Anterior cingulate cortex (tissue), 58 donors: ENCODE measurements at regions not wholly inside any gene's neighbourhood (a gene's known extent, or its start where the extent isn't known, plus 50 kb on each side); places are given as distances from the start of the nearest gene placed in this dataset.

Experiments
- DNase-seq, 58 donors: peaks; one replicate each; lab custom pipeline; 2025; lab: John Stamatoyannopoulos, UW

DNA sequence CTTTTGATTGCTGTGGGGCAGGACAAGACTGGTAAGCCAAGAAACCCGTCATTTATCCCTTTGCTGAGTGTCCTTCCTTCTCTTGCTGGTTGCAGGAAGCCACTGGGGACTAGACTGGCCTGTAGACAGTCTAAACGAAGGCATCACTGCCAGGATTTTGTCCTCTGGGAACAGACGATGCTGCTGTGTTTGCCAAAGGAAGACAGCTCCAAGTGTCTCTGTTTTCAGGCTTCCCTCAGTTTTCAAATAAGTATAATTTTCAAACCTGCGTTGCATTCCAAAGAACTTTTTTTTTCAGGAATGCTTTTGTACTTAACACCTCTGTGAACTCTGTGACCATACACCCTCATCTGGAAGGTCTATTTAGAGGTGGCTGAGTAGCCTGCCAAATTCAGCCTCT is 269.4 kb downstream of the HLX start:
- no peak for DNase-seq

DNA sequence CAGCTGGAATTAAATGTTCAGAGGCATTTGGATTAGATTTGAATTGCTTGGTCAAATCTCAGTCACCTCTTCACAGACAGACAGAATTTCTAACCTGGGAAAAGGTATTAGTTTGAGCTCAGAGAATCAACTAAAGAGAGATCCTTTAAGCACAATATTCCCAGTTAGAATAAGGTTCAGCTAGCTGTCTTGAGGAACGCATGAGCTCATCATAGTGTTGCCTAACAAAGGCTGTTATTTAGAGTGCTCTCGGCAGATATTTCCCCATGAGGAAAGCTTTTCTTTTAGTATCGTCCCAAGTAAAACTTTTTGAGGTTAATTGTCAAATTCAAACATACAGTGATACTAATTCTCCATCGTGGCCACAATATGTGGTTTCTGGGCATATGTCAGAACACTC is 269.9 kb downstream of the HLX start:
- DNase-seq: no peak

DNA sequence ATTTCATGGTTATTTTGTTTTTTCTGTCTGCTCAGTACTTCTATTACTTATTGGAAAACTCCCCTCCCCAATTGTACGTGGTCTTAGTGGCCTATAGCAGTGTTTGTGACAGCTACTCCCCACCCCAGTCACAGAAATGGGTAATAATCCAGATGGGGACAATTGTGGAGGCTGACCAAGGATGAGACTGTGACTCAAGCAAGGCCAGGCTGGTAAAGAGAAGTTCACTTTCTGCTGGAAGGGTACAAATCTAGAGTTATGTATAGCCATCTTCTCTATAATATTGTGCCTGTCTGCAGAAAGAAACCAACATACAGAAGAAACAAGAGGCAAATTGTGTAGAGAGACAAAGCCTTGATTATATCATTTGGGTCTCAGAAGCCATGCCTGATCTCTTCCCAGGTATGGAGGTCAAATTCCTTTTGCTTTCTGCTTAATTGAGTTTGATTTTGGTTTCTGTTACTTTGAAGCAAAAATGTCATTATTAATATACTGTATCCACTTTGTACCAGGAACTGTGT is 270.4 kb downstream of the HLX start:
- no peak for DNase-seq

DNA sequence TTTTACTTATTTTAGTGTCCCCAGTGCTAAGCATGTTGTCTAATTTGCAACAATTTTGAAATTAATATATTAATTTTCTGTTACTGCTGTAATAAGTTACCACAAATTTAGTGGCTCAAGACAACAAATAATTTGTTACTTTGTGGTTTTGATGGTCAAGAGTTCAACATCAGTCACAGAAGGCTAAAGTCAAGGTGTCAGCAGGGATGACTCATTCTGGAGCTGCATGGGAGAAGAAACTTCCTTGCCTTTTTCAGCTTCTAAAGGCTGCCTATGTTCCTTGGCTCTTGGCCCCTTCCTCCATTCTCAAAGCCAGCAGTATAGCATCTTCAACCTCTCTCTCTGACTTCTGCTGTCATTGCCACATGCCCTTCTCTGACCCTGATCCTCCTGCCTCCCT is 271.8 kb downstream of the HLX start:
- no peak for DNase-seq

DNA sequence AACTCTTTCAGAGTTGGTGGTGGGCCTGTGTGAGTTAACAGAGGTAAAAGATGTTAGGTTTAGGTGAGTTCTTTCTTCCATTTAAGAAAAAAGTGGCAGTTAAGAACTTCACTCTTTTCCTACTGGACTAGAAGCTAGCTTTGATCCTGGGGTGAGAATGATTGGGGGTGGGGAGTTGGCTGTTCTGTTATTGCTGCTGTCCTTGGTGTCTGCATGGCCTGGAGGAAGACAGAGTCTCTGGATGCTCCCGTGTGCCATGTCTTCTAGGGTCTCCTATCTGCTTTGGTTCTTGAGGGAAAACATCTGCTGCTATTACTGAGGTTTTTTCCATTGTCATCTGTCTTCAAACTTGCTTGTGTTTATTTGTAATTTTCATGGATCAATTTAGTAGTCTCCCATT is 275.7 kb downstream of the HLX start:
- DNase-seq: no peak

DNA sequence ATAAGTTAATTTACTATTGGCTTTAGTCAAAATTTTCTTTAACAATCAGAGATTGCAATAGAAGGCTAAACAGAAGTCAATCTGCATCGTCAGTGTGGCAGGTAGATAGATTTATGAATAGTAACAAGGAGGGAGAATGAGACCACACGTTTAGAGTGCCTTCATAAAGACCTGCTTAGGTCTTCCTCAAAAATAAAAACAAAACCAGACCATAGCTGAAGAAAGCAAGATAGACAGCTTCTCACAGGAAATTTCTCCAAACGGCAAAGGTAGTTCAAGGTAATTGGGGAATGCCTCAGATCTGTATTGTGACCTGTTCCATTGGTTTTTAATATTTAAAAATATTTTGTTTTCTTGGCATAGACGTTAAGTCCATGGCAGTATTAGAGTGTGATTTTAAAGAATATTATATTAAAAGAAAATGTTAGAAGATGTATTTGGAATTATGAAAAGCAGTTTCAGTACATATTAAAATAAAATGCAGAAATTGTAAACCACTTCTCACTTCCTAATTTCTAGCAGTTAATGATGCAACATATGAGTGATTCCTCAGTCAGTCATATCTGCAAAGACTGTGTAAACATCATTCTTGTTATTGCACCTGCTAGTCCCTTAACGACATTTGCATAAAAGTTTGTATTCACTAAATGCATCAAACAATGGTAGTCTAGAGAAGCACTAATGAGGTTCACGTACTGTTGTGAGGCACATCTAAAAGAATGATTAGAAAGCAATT is 278.0 kb downstream of the HLX start:
- no peak for DNase-seq

DNA sequence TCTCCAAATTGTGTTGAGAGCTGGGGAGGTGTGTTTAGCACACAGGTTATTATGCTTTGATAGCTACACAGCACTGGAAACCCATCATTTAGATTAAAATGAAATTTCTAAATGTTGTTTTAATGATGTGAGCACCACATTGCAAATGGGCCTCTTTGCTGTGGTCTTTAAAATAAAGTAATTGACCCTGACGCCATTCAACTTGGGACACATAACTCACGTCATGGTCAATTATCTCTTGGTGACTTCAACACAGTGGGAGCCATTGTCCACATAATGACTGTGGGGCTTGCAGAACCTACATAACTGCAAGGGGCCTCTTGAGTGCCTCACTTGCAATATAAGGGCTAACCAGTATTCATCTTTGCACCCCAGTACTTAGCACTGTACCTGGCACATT is 280.4 kb downstream of the HLX start:
- DNase-seq: no peak

DNA sequence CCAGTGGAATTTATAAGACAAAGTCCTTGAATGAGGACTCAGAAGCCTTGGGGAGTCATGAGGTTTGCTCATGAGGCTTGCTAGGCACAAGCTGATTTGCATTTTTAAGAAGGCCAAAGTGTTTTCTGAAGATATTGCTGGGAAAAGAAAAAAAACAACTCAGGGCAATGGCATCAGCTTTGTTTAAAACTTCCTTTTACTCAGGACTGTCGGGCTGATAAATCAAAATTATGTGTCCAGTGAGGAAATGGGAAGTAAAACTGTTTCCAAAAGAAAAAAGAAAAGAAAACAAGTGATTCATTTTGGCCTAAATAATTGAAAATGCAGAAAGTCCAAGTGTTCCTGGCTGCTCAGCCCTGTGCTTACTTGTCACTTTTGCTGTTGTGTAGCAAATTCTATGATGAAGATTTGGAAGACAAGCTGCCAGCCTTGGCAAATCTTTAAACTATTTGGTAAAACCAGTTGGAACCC is 282.4 kb downstream of the HLX start:
- DNase-seq: peak in 1 of 58 donors; percentile 11

DNA sequence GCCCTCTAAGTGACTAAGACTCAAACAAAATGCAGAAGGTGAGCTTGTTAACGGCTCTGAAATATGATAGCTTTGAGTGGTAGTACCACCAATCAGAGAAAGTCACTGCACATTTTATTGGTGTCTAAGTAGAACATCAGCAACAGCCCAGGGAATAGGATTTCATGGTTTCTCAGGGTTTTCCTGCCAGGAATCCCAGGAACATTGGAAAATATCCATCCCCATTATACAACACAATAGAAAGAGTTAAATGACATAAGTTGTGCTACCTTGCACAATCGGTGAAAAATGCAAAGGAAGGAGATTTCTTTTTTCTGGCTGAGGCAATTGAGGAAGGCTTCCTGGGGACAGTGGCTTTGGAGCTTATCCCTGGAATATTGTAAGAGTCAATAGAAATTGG is 283.1 kb downstream of the HLX start:
- DNase-seq: no peak

DNA sequence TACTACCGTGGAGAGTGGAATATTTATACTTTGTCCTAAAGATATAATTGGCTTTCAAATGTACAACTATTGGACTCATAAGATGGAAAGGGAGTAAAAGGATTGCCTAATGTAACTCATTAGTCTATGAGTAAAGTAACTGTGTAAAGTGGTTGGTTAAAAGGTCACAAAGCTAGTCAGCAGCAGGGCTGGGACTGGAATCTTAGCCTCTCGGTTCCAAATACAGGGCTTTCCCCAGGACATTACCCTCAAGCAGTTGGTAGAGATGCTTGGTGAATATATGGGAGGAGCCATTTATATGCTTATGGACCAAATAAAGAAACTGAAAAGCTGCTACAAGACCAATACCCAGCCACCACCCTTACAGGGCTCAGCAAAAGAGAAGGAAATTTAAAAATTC is 283.7 kb downstream of the HLX start:
- DNase-seq: no peak

DNA sequence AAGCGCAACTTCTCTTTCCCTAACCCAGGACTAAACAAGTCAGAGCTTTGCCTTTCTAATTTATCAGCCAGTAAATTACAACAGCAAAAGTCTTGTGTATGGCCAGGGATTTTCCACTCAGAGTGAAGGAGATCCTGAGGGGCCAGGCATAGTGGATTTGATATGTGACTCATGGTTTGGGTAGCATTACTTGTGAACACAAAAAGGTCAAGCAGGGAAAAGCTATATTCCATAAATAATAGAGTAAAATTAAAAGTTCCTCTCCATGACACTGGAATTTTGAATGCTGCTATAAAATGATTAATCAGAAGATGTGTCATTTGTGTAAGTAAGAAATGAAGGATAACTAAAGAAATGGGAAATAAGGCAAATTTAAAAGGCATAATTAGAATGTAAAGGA is 284.8 kb downstream of the HLX start:
- no peak for DNase-seq

DNA sequence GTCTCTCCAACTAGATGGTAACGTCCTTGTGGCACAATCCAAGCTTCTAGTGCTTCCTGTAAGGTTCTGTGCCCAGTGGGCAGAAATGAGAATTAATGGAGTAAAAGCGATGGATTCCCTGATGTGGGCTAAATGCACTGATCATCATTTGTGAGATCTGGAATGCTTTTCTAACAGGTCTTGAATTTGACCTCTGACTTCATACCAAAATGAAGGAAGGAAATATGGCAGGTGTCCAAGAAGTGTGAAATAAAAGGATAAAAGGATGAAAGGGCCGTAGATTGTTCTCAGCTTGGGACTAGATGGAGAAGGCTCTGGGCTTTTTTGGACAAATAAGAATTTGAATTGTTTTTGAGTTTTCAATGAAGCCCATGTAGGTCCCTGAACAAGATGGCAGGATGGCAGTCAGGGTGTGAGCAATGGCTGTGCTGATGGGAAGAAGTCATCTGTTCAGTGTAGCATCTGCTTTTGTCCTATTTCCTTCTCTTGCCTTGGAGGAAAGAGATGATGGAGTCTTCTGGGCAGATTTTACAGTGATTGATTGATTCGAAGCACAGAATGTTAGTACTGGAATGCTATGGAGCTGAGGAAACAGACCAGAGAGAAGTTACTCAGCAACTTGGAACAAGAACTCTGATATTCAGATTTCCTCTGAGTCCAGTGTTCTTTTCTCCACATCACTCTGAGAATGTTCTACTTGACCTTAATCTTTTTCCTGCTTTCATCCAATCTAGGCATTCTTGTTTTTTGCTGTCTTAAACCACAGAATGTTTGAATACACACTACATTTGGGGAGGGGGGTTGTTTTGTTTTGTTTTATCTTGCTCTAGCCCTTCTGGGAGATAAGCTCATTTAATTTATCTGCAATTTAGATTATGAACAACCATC is 286.0 kb downstream of the HLX start:
- no peak for DNase-seq

DNA sequence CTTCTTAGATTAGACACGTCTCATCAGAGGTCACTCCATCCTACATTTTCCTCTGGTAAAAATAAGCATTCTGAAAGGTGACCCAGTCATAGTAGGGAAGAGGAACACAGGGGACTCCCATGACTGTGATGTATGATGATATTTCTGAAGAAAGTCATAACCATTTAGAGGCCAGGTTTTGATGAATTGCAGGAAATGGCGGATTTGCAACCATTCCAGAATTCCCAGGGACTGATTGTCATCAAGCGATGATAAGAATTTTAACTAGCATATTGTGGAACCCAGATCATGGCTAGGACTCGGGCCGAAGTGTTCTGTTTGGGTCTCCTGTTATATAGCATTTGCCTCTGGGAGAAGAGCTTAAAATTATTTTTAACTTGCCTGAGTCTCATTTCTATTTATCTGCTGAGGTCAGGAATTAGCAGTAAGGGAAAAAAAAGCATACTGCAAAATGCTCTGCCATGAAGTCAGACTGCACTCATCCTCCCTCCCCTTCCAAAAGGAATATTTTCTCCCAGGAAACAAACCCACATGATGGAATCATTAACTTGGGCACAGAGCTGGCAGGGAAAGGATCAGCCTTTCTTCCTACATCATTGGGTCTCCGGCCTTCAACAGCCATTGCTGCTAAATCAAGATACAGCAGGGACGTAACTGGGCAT is 286.7 kb downstream of the HLX start:
- no peak for DNase-seq

DNA sequence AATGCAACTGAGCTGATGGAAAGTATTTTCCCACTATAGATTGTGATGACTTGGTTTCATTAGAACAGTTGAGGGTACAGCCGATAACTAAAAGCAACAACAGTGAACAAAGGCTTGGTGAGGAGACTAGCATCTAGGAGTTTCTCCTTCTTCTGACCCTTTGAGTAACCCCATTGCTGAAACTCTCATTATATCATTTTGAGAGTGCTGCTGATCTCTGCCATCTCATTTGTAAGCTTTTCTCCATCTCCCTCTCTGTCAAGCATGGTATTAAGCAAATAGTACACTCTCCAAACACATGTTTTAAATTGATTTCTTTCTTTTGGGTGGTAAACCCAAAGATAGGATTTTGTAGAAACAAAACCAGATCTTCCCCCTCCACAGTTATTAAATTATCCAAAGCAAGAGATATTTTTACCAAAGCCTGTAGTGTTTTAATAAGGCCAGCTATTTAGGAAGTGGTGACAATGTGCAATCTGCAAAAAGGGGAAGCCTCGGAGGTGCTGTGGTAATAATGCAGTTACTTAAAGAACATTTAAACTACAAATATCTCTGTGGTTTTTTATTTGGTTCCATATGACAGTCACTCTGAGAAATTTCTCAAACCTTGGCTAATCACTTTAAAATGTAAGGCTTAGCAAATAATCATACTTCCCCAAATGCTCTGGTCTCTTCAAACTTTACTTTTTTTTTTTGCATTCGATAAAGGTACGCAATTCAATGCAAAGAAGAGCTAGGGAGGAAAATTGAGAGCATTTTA is 287.5 kb downstream of the HLX start:
- peak in 1 of 58 donors; percentile 3 for DNase-seq

DNA sequence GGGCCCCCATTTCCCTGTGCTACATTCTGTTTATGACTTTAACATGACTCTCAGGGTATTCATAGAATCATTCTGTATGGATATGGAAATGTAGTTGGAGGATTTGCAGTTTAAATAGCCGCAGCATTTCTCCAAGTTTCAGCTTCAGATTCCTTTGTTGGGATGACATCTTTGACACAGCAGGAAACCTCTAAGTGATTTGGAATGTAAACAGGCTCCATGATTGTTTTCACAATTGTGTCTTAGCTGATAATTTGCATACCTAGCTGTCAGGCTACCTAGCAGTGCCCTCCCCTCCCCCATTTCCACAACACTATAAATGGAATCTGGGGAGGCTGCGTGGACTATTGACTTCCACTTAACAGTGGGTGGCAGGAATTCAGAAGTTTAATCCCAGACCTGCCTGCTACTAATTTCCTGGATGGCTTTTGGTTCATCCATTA is 290.2 kb downstream of the HLX start:
- no peak for DNase-seq

DNA sequence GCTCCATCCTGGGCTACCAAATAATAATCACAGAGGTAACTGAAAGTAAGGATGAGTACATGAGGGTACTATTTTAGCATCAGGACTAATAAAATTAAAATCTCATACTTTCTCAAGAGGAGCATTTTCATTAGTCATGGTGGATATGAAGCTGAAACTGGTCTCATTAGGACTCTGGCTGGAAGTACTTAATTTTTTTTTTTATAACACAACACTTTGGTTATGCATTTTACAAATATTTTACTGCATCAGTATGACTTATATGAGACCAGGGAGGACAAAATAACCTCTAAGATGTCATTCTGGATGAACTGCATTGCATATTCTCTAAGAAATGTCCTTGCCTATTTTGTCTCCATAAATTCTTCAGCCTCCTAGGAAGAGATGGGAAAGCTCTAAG is 290.9 kb downstream of the HLX start:
- no peak for DNase-seq

DNA sequence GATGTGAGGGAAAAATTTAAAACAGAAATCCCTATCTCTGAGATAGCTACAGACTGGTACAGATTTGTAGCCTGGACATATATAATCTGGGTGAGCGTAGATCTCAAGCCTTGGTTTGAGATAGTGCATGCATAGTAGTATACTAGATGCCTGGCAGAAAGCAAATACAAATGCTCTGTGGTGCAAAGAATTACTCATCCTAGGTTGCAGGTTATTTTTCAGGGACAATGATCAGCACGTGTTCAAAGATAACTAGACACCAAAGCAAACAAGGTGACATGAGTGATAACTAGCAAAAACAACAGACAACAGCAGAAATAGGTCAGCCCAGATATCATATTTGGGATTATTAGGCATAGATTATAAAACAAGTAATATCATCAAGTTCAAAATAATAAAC is 292.5 kb downstream of the HLX start:
- no peak for DNase-seq

DNA sequence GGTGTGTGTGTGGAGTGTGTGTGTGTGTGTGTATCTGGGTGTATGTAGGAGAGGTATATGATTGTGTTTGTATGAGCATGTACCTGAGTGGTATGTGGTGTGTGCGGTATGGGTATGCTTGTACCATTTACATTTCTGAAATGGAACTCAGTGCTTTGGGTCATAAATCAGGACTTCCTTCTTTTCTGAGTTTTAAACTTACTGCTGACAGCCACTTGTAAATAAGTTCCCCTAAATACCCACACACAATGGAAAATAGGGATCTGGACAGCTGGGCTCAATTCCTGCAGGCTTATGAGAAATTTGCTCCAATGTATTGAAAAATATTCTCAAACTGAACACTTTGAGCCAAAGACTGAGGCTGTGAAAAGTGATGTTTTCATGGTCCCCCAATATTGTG is 293.6 kb downstream of the HLX start:
- DNase-seq: no peak

DNA sequence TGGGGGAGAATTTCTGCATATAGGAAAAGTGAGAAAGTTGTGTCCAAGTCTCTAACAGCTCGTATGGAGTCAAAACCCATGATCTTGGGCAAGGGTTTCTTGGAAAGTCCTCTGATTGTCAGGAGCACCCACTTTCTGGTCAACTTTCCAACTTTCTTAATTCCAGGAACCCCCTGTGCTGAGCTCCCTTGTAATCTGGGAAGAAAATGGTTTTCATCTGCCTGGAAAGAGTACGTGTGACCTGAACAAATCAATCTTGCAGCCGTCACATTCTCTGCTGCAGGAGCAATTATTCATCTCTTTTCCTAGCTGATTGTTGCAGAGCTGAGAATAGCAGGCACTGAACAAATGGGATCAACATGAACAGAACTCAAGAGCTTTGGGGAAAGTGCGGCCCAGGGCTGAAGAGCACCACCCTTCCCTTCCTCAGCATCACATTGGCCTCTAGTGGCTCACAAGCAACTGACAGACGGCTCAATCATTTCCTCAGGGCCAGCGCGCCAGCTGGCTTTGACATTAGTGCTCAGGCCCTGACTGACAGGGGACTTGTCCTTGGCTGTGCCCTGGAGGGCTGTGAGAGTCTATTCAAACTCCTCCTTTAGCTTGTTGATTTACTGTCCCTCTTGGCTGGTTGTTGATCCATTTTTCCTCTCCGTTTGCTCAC is 295.2 kb downstream of the HLX start:
- no peak for DNase-seq

DNA sequence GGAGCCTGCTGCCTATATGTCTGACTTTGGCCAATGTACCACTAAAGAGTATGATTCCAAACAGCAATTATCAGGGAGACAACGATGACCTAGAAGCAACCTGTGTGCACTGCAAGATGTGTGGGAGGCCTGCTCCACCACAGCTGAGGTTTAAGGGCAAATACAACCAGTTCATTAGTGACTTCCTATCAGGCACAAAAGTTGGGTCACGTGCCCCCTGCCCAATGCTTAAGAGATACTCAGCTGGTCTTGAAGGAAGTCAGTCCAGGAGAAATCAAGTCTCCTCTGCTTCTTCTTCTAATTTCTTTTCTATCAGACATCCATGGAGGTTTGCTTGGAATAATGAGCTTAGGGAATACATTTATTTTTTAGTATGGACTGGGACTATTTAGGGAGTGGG is 296.0 kb downstream of the HLX start:
- no peak for DNase-seq
